GM23248 (cell line): ENCODE measurements at regions not wholly inside any gene's neighbourhood (a gene's known extent, or its start where the extent isn't known, plus 50 kb on each side); places are given as distances from the start of the nearest gene placed in this dataset.

Experiments
- EZH2 ChIP-seq: fragments of 200-600 bp; sonication (generic); IDR thresholded peaks from 2 replicates; pipeline ENCODE4 v1.6.1; 2018; ENCODE audit warnings: antibody characterized with exemption, mild to moderate bottlenecking; ENCODE audit not compliant: insufficient read depth, poor library complexity, severe bottlenecking
- EZH2phosphoT487 ChIP-seq: fragments of 200-600 bp; sonication (generic); IDR thresholded peaks from 2 replicates; pipeline ENCODE4 v1.6.1; 2018; ENCODE audit warnings: antibody characterized with exemption, moderate library complexity, mild to moderate bottlenecking, low read depth; ENCODE audit not compliant: insufficient read depth

GRCh38 chr17:34416116-34416515 lies 53.1 kb upstream of the CCL1 start:
- TF ChIP-seq EZH2 = no peak
- TF ChIP-seq EZH2phosphoT487 = no peak
